SK-N-SH (cell line): ENCODE measurements at regions not wholly inside any gene's neighbourhood (a gene's known extent, or its start where the extent isn't known, plus 50 kb on each side); places are given as distances from the start of the nearest gene placed in this dataset.

ENCODE experiments used
- CHD2 ChIP-seq: fragments of 150-350 bp; IDR thresholded peaks from 2 replicates; pipeline ENCODE4 v1.6.1; 2018; ENCODE audit warnings: low read length; ENCODE audit not compliant: partially characterized antibody
- CTCF ChIP-seq: fragments of 200-600 bp; sonication (generic); IDR thresholded peaks from 2 replicates; pipeline ENCODE4 v1.6.1; 2017; ENCODE audit warnings: antibody characterized with exemption, mild to moderate bottlenecking, moderate library complexity
- EP300 ChIP-seq, 2 experiments: IDR thresholded peaks; 2 replicates each; pipeline versions ENCODE4 v1.4.0 to v1.6.1; 2012; ENCODE audit warnings: borderline replicate concordance in 1 of 2, low read depth in 1 of 2, low read length in 1 of 2
- IRF3 ChIP-seq: fragments of 150-350 bp; IDR thresholded peaks from 2 replicates; pipeline ENCODE4 v1.6.1; 2016; ENCODE audit warnings: mild to moderate bottlenecking, low read depth, low read length
- JUND ChIP-seq: IDR thresholded peaks from 2 replicates; pipeline ENCODE4 v1.4.0; 2012
- MAX ChIP-seq: IDR thresholded peaks from 2 replicates; pipeline ENCODE4 v1.4.0; 2012; ENCODE audit warnings: low read depth
- POLR2AphosphoS5 ChIP-seq: IDR thresholded peaks from 2 replicates; pipeline ENCODE4 v1.6.1; 2012; ENCODE audit warnings: low read depth, low read length
- RAD21 ChIP-seq: IDR thresholded peaks from 2 replicates; pipeline ENCODE4 v1.6.1; 2012; ENCODE audit warnings: mild to moderate bottlenecking, low read length
- RCOR1 ChIP-seq: fragments of 150-350 bp; IDR thresholded peaks from 2 replicates; pipeline ENCODE4 v1.6.1; 2017; ENCODE audit warnings: antibody characterized with exemption, low read length
- REST ChIP-seq: IDR thresholded peaks from 2 replicates; pipeline ENCODE4 v1.6.1; 2012; ENCODE audit warnings: mild to moderate bottlenecking, low read depth, low read length, moderate library complexity
- RXRA ChIP-seq: IDR thresholded peaks from 2 replicates; pipeline ENCODE4 v1.4.0; 2012; ENCODE audit warnings: low read depth, mild to moderate bottlenecking, borderline replicate concordance
- SMC3 ChIP-seq: IDR thresholded peaks from 2 replicates; pipeline ENCODE4 v1.6.1; 2012; ENCODE audit warnings: low read depth, low read length, improper control_type of control experiment
- TEAD4 ChIP-seq: IDR thresholded peaks from 2 replicates; pipeline ENCODE4 v1.4.0; 2012; ENCODE audit warnings: mild to moderate bottlenecking, borderline replicate concordance; ENCODE audit not compliant: insufficient read depth

- TF ChIP-seq CTCF (no peak), CHD2 (no peak), TEAD4 (no peak), POLR2AphosphoS5 (no peak), SMC3 (no peak), RAD21 (no peak), EP300 (IDR thresholded peaks at IDR 0.05; ENCODE audit: borderline replicate concordance in 1 of 2, low read depth in 1 of 2, low read length in 1 of 2) (no peak), JUND (no peak), IRF3 (no peak), REST (no peak), RXRA (no peak), RCOR1 (no peak), MAX (no peak)
Observed at GRCh38 chr7:79529214-79529880, 75.9 kb upstream of the MAGI2 start.
